Activated naive CD4-positive, alpha-beta T cell treated with anti-CD3 and anti-CD28 coated beads, Interleukin-2, amount 50 U/mL, for 24 hours (primary cell): ENCODE measurements at regions not wholly inside any gene's neighbourhood (a gene's known extent, or its start where the extent isn't known, plus 50 kb on each side); places are given as distances from the start of the nearest gene placed in this dataset.
"Not testable (repeated sequence)": the region's sequence is repeated elsewhere in the genome, so short reads cannot be mapped to it uniquely, and the experiment has no call there.

ENCODE experiments used
- H3K27ac Mint-ChIP-seq: one replicate; pipeline ENCODE4 v1.8.0; 2021; ENCODE audit warnings: mild to moderate bottlenecking, mixed read lengths
- H3K27me3 Mint-ChIP-seq: one replicate; pipeline ENCODE4 v1.8.0; 2021; ENCODE audit warnings: mixed read lengths
- H3K36me3 Mint-ChIP-seq: one replicate; pipeline ENCODE4 v1.8.0; 2021; ENCODE audit warnings: mixed read lengths
- H3K4me1 Mint-ChIP-seq: one replicate; pipeline ENCODE4 v1.8.0; 2021; ENCODE audit warnings: mixed read lengths
- H3K4me3 Mint-ChIP-seq: one replicate; pipeline ENCODE4 v1.8.0; 2021; ENCODE audit warnings: mild to moderate bottlenecking, mixed read lengths
- H3K9me3 Mint-ChIP-seq: one replicate; pipeline ENCODE4 v1.8.0; 2021; ENCODE audit warnings: mixed read lengths

- Mint-ChIP-seq H3K9me3 (no peaks in the 10 kb centered on the region), H3K4me1 (no peaks in the 10 kb centered on the region), H3K36me3 (peaks cover 1% of the 10 kb centered on the region), H3K4me3 (no peak overlapping the region), H3K27me3 (no peaks in the 10 kb centered on the region), H3K27ac (no peak overlapping the region)
These were observed 85.9 kb downstream of the ASMT start for GRCh38 chrX:1700757-1701156.

- H3K9me3 Mint-ChIP-seq, H3K4me3 Mint-ChIP-seq, H3K27ac Mint-ChIP-seq, H3K27me3 Mint-ChIP-seq, H3K36me3 Mint-ChIP-seq, H3K4me1 Mint-ChIP-seq: not testable (repeated sequence)
These were observed 86.6 kb downstream of the ASMT start for GRCh38 chrX:1701396-1701901.

- not testable (repeated sequence) for H3K9me3 Mint-ChIP-seq, H3K27ac Mint-ChIP-seq, H3K36me3 Mint-ChIP-seq, H3K4me1 Mint-ChIP-seq, H3K4me3 Mint-ChIP-seq, H3K27me3 Mint-ChIP-seq
These were observed 87.3 kb downstream of the ASMT start for GRCh38 chrX:1702142-1702541.

GRCh38 chrX:1702557-1702956 is 87.7 kb downstream of the ASMT start:
- H3K4me1 Mint-ChIP-seq, H3K4me3 Mint-ChIP-seq, H3K27ac Mint-ChIP-seq, H3K9me3 Mint-ChIP-seq, H3K36me3 Mint-ChIP-seq, H3K27me3 Mint-ChIP-seq: not testable (repeated sequence)

- H3K36me3 Mint-ChIP-seq, result not testable (repeated sequence)
These were observed 94.4 kb downstream of the ASMT start for GRCh38 chrX:1709277-1709676.

GRCh38 chrX:1713296-1713695 is 98.4 kb downstream of the ASMT start:
- H3K36me3 Mint-ChIP-seq, result peaks cover 7% of the 10 kb centered on the region
- no peaks in the 10 kb centered on the region for H3K4me1 Mint-ChIP-seq
- no peak overlapping the region for H3K4me3 Mint-ChIP-seq

More at GRCh38 chrX:1709277-1709676, 94.4 kb downstream of the ASMT start:
- H3K4me1 Mint-ChIP-seq, H3K27ac Mint-ChIP-seq, H3K4me3 Mint-ChIP-seq, H3K27me3 Mint-ChIP-seq, H3K9me3 Mint-ChIP-seq: not testable (repeated sequence)

GRCh38 chrX:1717373-1717772 is 102.5 kb downstream of the ASMT start:
- Mint-ChIP-seq H3K4me3 (no peak overlapping the region), H3K36me3 (peaks cover 8% of the 10 kb centered on the region), H3K4me1 (no peaks in the 10 kb centered on the region), H3K27me3 (no peaks in the 10 kb centered on the region), H3K27ac (no peak overlapping the region), H3K9me3 (no peaks in the 10 kb centered on the region)

More at GRCh38 chrX:1713296-1713695, 98.4 kb downstream of the ASMT start:
- H3K27me3 Mint-ChIP-seq, result no peaks in the 10 kb centered on the region
- no peak overlapping the region for H3K27ac Mint-ChIP-seq
- no peaks in the 10 kb centered on the region for H3K9me3 Mint-ChIP-seq

GRCh38 chrX:1719270-1719669 is 104.4 kb downstream of the ASMT start:
- Mint-ChIP-seq H3K27ac (no peak overlapping the region), H3K27me3 (no peaks in the 10 kb centered on the region), H3K4me3 (no peak overlapping the region), H3K4me1 (no peaks in the 10 kb centered on the region), H3K9me3 (no peaks in the 10 kb centered on the region), H3K36me3 (peaks cover 1% of the 10 kb centered on the region)

- Mint-ChIP-seq H3K27me3 (no peaks in the 10 kb centered on the region), H3K4me3 (no peak overlapping the region), H3K4me1 (no peaks in the 10 kb centered on the region), H3K9me3 (no peaks in the 10 kb centered on the region), H3K27ac (no peak overlapping the region), H3K36me3 (peaks cover 1% of the 10 kb centered on the region)
These were observed 106.0 kb downstream of the ASMT start for GRCh38 chrX:1720836-1721235.

- no peak overlapping the region for H3K27ac Mint-ChIP-seq
- H3K9me3 Mint-ChIP-seq, result no peaks in the 10 kb centered on the region
- no peaks in the 10 kb centered on the region for H3K4me1 Mint-ChIP-seq
- no peak overlapping the region for H3K4me3 Mint-ChIP-seq
- H3K36me3 Mint-ChIP-seq, result peaks cover 3% of the 10 kb centered on the region
- H3K27me3 Mint-ChIP-seq, result no peaks in the 10 kb centered on the region
These were observed 110.6 kb downstream of the ASMT start for GRCh38 chrX:1725472-1725871.

GRCh38 chrX:1727531-1728027 is 112.7 kb downstream of the ASMT start:
- no peaks in the 10 kb centered on the region for H3K4me1 Mint-ChIP-seq
- no peaks in the 10 kb centered on the region for H3K9me3 Mint-ChIP-seq
- no peak overlapping the region for H3K4me3 Mint-ChIP-seq
- peaks cover 3% of the 10 kb centered on the region for H3K36me3 Mint-ChIP-seq
- no peak overlapping the region for H3K27ac Mint-ChIP-seq
- H3K27me3 Mint-ChIP-seq, result no peaks in the 10 kb centered on the region

GRCh38 chrX:1734806-1735205 is 119.9 kb downstream of the ASMT start:
- Mint-ChIP-seq H3K4me1 (no peaks in the 10 kb centered on the region), H3K9me3 (no peaks in the 10 kb centered on the region), H3K36me3 (peaks cover 2% of the 10 kb centered on the region), H3K27ac (no peak overlapping the region), H3K27me3 (no peaks in the 10 kb centered on the region), H3K4me3 (no peak overlapping the region)

GRCh38 chrX:1741816-1742394 is 127.0 kb downstream of the ASMT start:
- H3K4me1 Mint-ChIP-seq, result no peaks in the 10 kb centered on the region
- no peaks in the 10 kb centered on the region for H3K27me3 Mint-ChIP-seq
- peak overlapping the region; percentile 82 for H3K27ac Mint-ChIP-seq
- H3K9me3 Mint-ChIP-seq, result peaks cover 14% of the 10 kb centered on the region
- H3K36me3 Mint-ChIP-seq, result peaks cover 16% of the 10 kb centered on the region
- no peak overlapping the region for H3K4me3 Mint-ChIP-seq

- Mint-ChIP-seq H3K9me3 (peaks cover 14% of the 10 kb centered on the region), H3K27me3 (peaks cover 1% of the 10 kb centered on the region), H3K36me3 (peaks cover 16% of the 10 kb centered on the region)
These were observed 128.2 kb downstream of the ASMT start for GRCh38 chrX:1743105-1743504.

GRCh38 chrX:1743663-1744062 is 128.8 kb downstream of the ASMT start:
- Mint-ChIP-seq H3K9me3 (peaks cover 20% of the 10 kb centered on the region), H3K36me3 (peaks cover 20% of the 10 kb centered on the region), H3K4me3 (no peak overlapping the region), H3K4me1 (no peaks in the 10 kb centered on the region), H3K27me3 (peaks cover 1% of the 10 kb centered on the region), H3K27ac (no peak overlapping the region)

More at GRCh38 chrX:1743105-1743504, 128.2 kb downstream of the ASMT start:
- Mint-ChIP-seq H3K27ac (no peak overlapping the region), H3K4me3 (no peak overlapping the region), H3K4me1 (no peaks in the 10 kb centered on the region)

- H3K4me3 Mint-ChIP-seq, result no peak overlapping the region
- H3K27me3 Mint-ChIP-seq, result peaks cover 1% of the 10 kb centered on the region
- H3K27ac Mint-ChIP-seq, result no peak overlapping the region
- H3K9me3 Mint-ChIP-seq, result peaks cover 20% of the 10 kb centered on the region
- H3K36me3 Mint-ChIP-seq, result peaks cover 17% of the 10 kb centered on the region
- no peaks in the 10 kb centered on the region for H3K4me1 Mint-ChIP-seq
These were observed 133.5 kb downstream of the ASMT start for GRCh38 chrX:1748408-1748807.

- peaks cover 9% of the 10 kb centered on the region for H3K36me3 Mint-ChIP-seq
- no peaks in the 10 kb centered on the region for H3K4me1 Mint-ChIP-seq
- peaks cover 1% of the 10 kb centered on the region for H3K27me3 Mint-ChIP-seq
- H3K4me3 Mint-ChIP-seq, result no peak overlapping the region
- H3K9me3 Mint-ChIP-seq, result peaks cover 9% of the 10 kb centered on the region
- no peak overlapping the region for H3K27ac Mint-ChIP-seq
These were observed 134.6 kb downstream of the ASMT start for GRCh38 chrX:1749499-1749898.
